Activated CD4-positive, alpha-beta T cell treated with anti-CD3 and anti-CD28 coated beads, Interleukin-2, amount 50 U/mL, for 48 hours (primary cell): ENCODE measurements at regions not wholly inside any gene's neighbourhood (a gene's known extent, or its start where the extent isn't known, plus 50 kb on each side); places are given as distances from the start of the nearest gene placed in this dataset.

Experiments
- DNase-seq, 2 experiments: peaks; one replicate each; pipeline ENCODE4 v3.0.0-alpha.2; 2020

DNA sequence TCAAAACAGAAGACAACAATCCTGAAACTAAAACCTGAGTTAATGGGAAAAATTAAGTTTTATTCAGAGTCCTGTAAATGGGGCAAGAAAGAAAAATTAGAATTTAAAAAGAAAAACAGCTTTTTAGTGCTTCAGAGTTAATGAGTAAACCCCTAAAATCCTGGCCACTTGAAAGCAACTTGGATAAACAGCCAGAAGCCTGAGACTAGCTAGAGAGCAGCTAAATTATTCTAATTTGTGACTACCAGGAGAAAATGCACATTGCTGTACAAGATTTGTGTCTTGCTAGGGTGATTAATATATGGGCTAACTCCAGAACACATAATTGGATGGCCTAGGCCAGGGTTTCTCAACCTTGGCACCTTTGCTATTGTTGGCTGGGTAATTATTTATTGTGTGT is 62.4 kb upstream of the ARG1 start:
- no peak for DNase-seq

DNA sequence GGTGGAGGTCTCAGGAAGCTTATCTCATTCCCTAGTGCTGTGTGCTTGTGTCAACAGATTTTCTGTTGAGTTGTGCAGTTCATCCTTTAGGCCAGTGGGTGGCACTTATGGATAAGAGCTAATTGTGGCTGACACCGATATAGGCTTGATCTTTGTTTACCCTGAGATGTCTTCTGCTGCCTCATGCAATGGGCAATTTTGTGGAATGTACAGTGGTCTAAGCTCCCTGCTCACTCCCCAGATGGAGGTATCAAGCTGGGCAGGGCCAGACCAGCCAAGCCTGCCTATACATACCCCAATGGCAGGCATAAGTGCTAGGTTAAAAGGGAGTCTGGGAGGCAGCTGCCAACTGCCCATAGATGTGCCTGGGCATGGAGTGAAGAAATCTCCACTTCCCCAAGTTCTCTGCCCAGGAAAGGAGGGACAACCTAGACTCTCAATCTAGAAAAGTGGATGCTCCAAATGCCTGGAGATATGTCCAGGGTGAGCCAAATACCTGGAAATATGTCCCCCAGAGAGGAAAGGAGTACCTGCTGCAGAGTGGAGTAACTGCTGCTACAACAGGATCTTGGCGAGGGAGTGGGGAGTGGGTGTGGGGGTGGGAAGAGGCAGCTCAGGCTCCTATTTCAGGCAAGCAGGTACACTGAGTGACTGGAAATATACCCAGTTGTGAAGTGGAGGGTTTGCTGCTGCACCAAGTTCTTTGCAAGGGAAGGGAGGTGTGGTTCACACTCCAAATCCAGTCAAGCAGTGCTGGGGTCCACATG is 53.2 kb upstream of the ARG1 start:
- peak; percentile 40 to 52 for DNase-seq
